Lower leg skin (tissue), 4 donors: ENCODE measurements at regions not wholly inside any gene's neighbourhood (a gene's known extent, or its start where the extent isn't known, plus 50 kb on each side); places are given as distances from the start of the nearest gene placed in this dataset.

Experiments
- DNase-seq, 2 donors: peaks; one replicate each; pipeline ENCODE4 v3.0.0-alpha.2; 2019; ENCODE audit warnings: low spot score in 2 of 2
- H3K4me3 ChIP-seq: fragments of 200-600 bp; sonication (generic); 2 replicates; pipeline ENCODE4 v1.5.1; 2017; ENCODE audit warnings: mild to moderate bottlenecking, low read depth; ENCODE audit not compliant: poor library complexity, severe bottlenecking
- CTCF ChIP-seq, 3 donors: fragments of 450-650 bp; IDR thresholded peaks; one replicate each; pipeline ENCODE4 v1.5.1; 2016; ENCODE audit warnings: antibody characterized with exemption in 3 of 3, mild to moderate bottlenecking in 3 of 3, moderate library complexity in 2 of 3
- POLR2A ChIP-seq, 2 donors: fragments of 450-650 bp; IDR thresholded peaks; one replicate each; pipeline ENCODE4 v1.6.1; 2016 to 2017; ENCODE audit warnings: antibody characterized with exemption in 2 of 2, mild to moderate bottlenecking in 1 of 2, moderate library complexity in 1 of 2
- WGBS, 2 donors: methylation state at CpG; one replicate each; pipeline ENCODE4 v1.1.5; 2018; 5-methylcytosine and 5-hydroxymethylcytosine counted together
- intact Hi-C: fragments of 100-400 bp; cut with DNase I; formaldehyde crosslinking; loops from one replicate; pipeline ENCODE4 v1.15.0; 2023; ENCODE audit warnings: low total_unique reads

DNA sequence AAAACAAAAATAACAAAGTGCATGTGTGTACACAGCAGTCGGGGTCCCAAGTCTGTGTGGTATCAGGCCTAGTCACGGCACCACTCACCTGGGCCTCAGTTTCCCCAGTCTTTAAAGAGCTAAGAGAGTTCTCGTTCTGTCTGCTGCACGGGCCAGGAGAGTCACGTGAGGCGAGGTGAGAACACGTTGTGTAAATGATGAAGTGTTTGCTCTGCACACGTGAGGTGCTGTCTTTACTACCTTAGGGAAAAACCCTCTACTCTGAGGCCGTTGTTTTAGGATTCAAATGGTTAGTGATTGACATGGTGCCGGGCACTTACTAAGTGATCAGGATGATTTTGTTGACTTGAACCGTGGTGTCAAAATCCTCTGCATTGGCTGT is 86.5 kb upstream of the PPARA start:
- no peak overlapping the region for H3K4me3 ChIP-seq
- peak in 1 of 2 donors; percentile 82 for DNase-seq
- WGBS, 2 donors, result 31 to 35% methylated on average over 11 of the region's 11 CpGs

DNA sequence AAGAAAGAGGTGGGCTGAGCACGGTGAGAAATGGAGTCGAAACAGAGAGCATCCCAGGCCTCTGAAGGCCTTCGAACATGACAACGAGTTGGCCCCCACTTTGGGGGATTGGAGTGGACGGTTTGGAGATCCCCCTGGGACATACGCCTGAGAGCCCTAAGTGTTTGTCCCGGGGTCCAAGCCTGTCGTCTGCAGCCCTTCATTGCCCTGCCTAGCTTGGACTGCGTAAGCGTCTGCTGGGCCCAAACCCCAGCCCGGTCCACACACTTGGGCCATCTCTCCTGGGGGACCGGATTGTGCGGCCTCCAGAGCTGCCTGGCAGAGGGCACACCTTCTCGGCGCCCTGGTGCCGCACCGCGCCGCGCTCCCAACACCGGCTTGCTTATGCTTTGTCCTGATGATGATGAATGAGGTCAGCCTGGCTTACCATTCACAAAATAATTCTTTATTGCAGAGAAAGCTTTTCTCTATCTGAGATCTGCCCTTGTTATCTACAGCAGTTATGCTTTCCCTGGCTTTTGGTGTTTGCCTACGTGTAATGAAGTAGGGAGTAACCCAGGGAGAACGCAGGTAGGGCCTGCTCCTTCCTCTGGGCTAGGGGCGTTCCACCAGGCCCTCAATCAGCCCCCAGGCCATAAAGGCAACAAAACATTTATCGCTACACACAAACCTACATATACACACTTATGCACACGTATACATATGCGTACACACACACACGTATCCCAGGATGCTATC is 85.9 kb upstream of the PPARA start:
- intact Hi-C loops, result no loop called here
- WGBS, 2 donors, result 26 to 38% methylated on average over 26 to 27 of the region's 28 CpGs
- DNase-seq, result peak in 1 of 2 donors; percentile 86
- TF ChIP-seq CTCF (IDR thresholded peaks at IDR 0.05), result no peak
- TF ChIP-seq POLR2A (IDR thresholded peaks at IDR 0.05), result no peak
- no peak overlapping the region for H3K4me3 ChIP-seq

More for the DNA sequence above, 86.5 kb upstream of the PPARA start:
- intact Hi-C loops, result no loop called here
- TF ChIP-seq CTCF (IDR thresholded peaks at IDR 0.05) (no peak), POLR2A (IDR thresholded peaks at IDR 0.05) (no peak)

DNA sequence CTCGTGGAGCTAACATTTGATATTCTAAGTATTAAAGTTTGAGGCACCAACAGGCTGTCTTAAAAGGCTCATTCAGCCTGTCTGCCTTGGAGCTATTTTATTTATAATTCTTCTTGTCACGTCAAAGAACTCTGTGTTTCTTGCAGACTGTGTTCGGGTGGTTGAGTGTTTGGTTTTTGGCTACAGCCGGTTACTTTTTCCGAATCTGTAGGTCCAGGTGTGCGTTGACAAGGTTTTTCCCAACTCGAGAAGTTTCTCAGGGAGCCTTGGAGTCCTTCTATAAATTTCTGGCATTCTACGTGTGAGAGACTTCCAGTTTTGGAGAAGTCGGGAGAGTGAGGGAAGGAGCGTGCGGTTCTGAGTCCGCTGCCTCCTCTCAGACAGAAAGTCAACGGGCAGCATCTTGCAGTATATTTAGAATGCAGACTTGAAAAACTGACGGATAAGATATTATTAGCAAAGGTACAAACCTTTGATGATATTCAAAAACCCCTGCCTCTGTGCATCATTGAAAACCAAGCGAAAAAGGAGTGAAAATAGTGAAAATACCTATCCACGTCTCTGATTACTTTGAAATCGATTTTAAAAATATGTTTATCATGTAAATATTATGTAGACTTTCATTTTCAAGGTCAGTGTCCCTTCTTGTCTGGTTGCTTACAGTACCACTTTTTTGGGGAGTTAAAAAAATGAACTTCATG is 85.2 kb upstream of the PPARA start:
- TF ChIP-seq POLR2A (IDR thresholded peaks at IDR 0.05) (no peak), CTCF (IDR thresholded peaks at IDR 0.05) (no peak)
- WGBS, 2 donors, result 10 to 12% methylated on average over 17 of the region's 17 CpGs
- DNase-seq, result peak in 1 of 2 donors; percentile 86
- no peak overlapping the region for H3K4me3 ChIP-seq
- intact Hi-C loops, result no loop called here

DNA sequence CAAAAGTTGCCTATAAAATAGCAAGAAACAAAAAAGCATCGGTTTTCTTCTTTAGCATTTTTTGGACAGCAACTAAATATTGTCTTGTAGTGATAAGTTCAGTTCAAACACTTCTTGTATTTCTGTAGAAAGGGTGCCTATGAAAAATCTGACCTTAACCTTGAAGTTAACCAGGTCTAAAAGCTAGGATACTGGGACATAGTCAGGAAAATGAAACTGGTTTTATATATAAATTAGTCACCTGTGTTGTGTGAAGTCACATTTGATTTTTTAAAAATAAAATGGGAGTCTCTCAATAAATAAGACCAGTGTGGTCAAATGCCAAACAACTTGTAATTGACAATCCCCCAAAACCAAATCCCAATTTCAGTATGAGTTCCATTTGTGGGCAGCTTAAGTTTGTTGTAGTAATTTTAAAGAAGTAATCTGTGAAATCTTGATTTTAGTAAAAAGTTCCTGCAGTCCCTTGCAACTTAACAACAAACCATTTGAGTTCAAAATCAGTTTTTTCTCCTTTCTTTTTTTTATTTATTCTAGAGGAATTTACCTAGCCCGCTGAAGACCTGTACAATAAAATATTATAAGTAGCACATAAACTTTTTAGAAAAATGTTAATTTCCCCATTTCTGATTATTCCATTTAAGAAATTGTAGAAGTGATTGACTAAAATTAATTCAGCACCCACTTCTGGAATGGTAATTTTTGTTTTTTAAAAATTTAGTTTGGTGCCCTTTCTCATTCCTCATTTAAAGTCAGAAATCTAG is 84.5 kb upstream of the PPARA start:
- intact Hi-C loops, result no loop called here
- DNase-seq, result no peak
- 23 to 34% methylated on average over 2 of the region's 2 CpGs for WGBS, 2 donors
- H3K4me3 ChIP-seq, result no peak overlapping the region
- TF ChIP-seq CTCF (IDR thresholded peaks at IDR 0.05) (no peak), POLR2A (IDR thresholded peaks at IDR 0.05) (no peak)

DNA sequence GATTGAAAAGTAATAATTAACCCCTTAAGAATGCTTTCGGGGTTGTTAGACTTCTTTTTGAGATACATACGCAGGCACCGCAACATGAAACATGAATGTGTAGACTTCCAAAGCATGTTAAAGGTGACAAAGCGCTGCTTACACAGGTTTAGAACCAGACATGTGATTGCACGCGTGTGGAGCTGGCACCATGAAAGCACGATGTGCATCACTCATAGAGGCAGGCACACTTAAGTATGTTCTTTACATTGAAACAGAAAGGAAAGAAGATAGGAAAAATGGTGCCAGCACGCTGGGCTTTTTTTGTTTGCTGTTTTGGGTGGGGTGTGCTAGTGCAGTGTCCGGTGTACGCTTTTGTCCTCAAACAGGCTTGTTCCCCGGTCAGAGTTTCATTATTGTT is 83.6 kb upstream of the PPARA start:
- DNase-seq, result peak in 1 of 2 donors; percentile 88
- no peak overlapping the region for H3K4me3 ChIP-seq
- intact Hi-C loops, result no loop called here
- no peak for TF ChIP-seq CTCF (IDR thresholded peaks at IDR 0.05)
- no peak for TF ChIP-seq POLR2A (IDR thresholded peaks at IDR 0.05)
- WGBS, 2 donors, result 5 to 16% methylated on average over 11 of the region's 11 CpGs
